C4-2B (cell line): ENCODE measurements at regions not wholly inside any gene's neighbourhood (a gene's known extent, or its start where the extent isn't known, plus 50 kb on each side); places are given as distances from the start of the nearest gene placed in this dataset.

Source experiments
- CTCF ChIP-seq: fragments of 450-650 bp; conservative IDR thresholded peaks from 2 replicates; pipeline ENCODE4 v1.5.1; 2017; ENCODE audit warnings: mild to moderate bottlenecking
- ZFX ChIP-seq: fragments of 450-650 bp; IDR thresholded peaks from 2 replicates; pipeline ENCODE4 v1.6.1; 2017

DNA sequence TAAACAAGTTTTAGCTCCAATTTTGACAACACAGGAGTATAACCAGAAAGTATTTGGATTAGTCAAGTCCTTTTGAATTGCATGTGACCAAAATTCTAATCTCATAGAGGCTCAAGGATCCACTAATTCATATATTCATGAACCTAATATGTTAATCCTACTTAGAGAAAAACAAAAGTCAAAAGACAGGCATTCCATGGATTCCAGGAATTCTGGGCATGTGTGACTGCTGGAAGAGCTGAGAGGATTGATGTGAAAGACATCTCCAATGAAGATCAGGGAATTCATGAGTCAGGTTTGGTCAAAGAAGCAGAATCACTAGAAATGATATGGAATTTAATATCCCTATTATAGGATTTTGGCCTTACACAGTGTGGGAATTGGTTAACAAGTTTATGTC, 1494.6 kb upstream of the DDX18 start:
- TF ChIP-seq CTCF (no peak), ZFX (no peak)
